Esophagus squamous epithelium (tissue), 4 donors: ENCODE measurements at regions not wholly inside any gene's neighbourhood (a gene's known extent, or its start where the extent isn't known, plus 50 kb on each side); places are given as distances from the start of the nearest gene placed in this dataset.

Experiments
- POLR2A ChIP-seq, 4 donors: fragments of 450-650 bp; IDR thresholded peaks; one replicate each; pipeline ENCODE4 v1.6.1; 2017; ENCODE audit warnings: antibody characterized with exemption in 4 of 4, mild to moderate bottlenecking in 4 of 4, moderate library complexity in 3 of 4
- TF ChIP-seq, protein P1 (sequence below), 6 experiments: fragments of 450-650 bp in 4 of 6; fragments of 200-600 bp in 2 of 6; sonication (generic) in 2 of 6; IDR thresholded peaks; one replicate each; pipeline ENCODE4 v1.5.1; 2016 to 2019; ENCODE audit warnings: antibody characterized with exemption in 6 of 6, mild to moderate bottlenecking in 4 of 6, moderate library complexity in 4 of 6

GRCh38 chr4:33825685-33826084 is 2418.6 kb downstream of the ARAP2 start:
- TF ChIP-seq, protein P1, sequence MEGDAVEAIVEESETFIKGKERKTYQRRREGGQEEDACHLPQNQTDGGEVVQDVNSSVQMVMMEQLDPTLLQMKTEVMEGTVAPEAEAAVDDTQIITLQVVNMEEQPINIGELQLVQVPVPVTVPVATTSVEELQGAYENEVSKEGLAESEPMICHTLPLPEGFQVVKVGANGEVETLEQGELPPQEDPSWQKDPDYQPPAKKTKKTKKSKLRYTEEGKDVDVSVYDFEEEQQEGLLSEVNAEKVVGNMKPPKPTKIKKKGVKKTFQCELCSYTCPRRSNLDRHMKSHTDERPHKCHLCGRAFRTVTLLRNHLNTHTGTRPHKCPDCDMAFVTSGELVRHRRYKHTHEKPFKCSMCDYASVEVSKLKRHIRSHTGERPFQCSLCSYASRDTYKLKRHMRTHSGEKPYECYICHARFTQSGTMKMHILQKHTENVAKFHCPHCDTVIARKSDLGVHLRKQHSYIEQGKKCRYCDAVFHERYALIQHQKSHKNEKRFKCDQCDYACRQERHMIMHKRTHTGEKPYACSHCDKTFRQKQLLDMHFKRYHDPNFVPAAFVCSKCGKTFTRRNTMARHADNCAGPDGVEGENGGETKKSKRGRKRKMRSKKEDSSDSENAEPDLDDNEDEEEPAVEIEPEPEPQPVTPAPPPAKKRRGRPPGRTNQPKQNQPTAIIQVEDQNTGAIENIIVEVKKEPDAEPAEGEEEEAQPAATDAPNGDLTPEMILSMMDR (IDR thresholded peaks at IDR 0.05), result no peak
- no peak for TF ChIP-seq POLR2A (IDR thresholded peaks at IDR 0.05)
